ENCODE measurements at regions not wholly inside any gene's neighbourhood (a gene's known extent, or its start where the extent isn't known, plus 50 kb on each side); places are given as distances from the start of the nearest gene placed in this dataset.

GRCh38 chr17:14815079-14815478 lies 450.0 kb downstream of the PMP22 start:
- no peak for DNase-seq (ENCODE audit: low spot score)

- DNase-seq (ENCODE audit: low spot score): peak; percentile 68
Observed at GRCh38 chr17:14813649-14814370, 451.3 kb downstream of the PMP22 start.

- no peak for DNase-seq (ENCODE audit: low spot score)
Observed at GRCh38 chr17:14808425-14808824, 456.7 kb downstream of the PMP22 start.

GRCh38 chr17:14805348-14805747 lies 459.8 kb downstream of the PMP22 start:
- DNase-seq (ENCODE audit: low spot score): no peak

- no peak for DNase-seq (ENCODE audit: low spot score)
Observed at GRCh38 chr17:14803826-14804225, 461.3 kb downstream of the PMP22 start.

- no peak for DNase-seq (ENCODE audit: low spot score)
Observed at GRCh38 chr17:14797801-14798200, 467.3 kb downstream of the PMP22 start.

- DNase-seq (ENCODE audit: low spot score): no peak
Observed at GRCh38 chr17:14797021-14797420, 468.1 kb downstream of the PMP22 start.

GRCh38 chr17:14794961-14795360 lies 470.2 kb downstream of the PMP22 start:
- no peak for DNase-seq (ENCODE audit: low spot score)

GRCh38 chr17:14793237-14793636 lies 471.9 kb downstream of the PMP22 start:
- DNase-seq (ENCODE audit: low spot score): no peak

- DNase-seq (ENCODE audit: low spot score): no peak
Observed at GRCh38 chr17:14792746-14793145, 472.4 kb downstream of the PMP22 start.

- DNase-seq (ENCODE audit: low spot score): no peak
Observed at GRCh38 chr17:14791221-14791620, 473.9 kb downstream of the PMP22 start.

GRCh38 chr17:14790521-14790920 lies 474.6 kb downstream of the PMP22 start:
- DNase-seq (ENCODE audit: low spot score): peak; percentile 63

GRCh38 chr17:14784997-14785696 lies 480.0 kb downstream of the PMP22 start:
- peak; percentile 57 for DNase-seq (ENCODE audit: low spot score)

- no peak for DNase-seq (ENCODE audit: low spot score)
Observed at GRCh38 chr17:14781123-14781522, 480.2 kb downstream of the HS3ST3B1 start.

GRCh38 chr17:14780097-14780651 lies 479.3 kb downstream of the HS3ST3B1 start:
- no peak for DNase-seq (ENCODE audit: low spot score)

GRCh38 chr17:14779241-14779640 lies 478.4 kb downstream of the HS3ST3B1 start:
- no peak for DNase-seq (ENCODE audit: low spot score)

GRCh38 chr17:14777291-14777690 lies 476.4 kb downstream of the HS3ST3B1 start:
- no peak for DNase-seq (ENCODE audit: low spot score)

GRCh38 chr17:14776791-14777190 lies 475.9 kb downstream of the HS3ST3B1 start:
- DNase-seq (ENCODE audit: low spot score): no peak

GRCh38 chr17:14775731-14776492 lies 475.0 kb downstream of the HS3ST3B1 start:
- no peak for DNase-seq (ENCODE audit: low spot score)

- DNase-seq (ENCODE audit: low spot score): no peak
Observed at GRCh38 chr17:14774774-14775173, 473.9 kb downstream of the HS3ST3B1 start.

- no peak for DNase-seq (ENCODE audit: low spot score)
Observed at GRCh38 chr17:14772776-14773175, 471.9 kb downstream of the HS3ST3B1 start.

GRCh38 chr17:14771543-14771942 lies 470.7 kb downstream of the HS3ST3B1 start:
- no peak for DNase-seq (ENCODE audit: low spot score)

GRCh38 chr17:14768923-14769322 lies 468.0 kb downstream of the HS3ST3B1 start:
- no peak for DNase-seq (ENCODE audit: low spot score)
